Left renal cortex interstitium (tissue), 4 donors: ENCODE measurements at regions not wholly inside any gene's neighbourhood (a gene's known extent, or its start where the extent isn't known, plus 50 kb on each side); places are given as distances from the start of the nearest gene placed in this dataset.

Experiments used
- DNase-seq, 4 donors: peaks; one replicate each; pipeline ENCODE4 v3.0.0-alpha.2; 2013; ENCODE audit warnings: low read depth in 4 of 4, low spot score in 2 of 4, missing footprints in 1 of 4

GRCh38 chr3:459311-459670 lies 262.7 kb downstream of the CHL1 start:
- no peak for DNase-seq

GRCh38 chr3:461006-461405 lies 264.4 kb downstream of the CHL1 start:
- DNase-seq, result no peak

- DNase-seq, result no peak
Measured at GRCh38 chr3:462851-463250, 266.3 kb downstream of the CHL1 start.

- DNase-seq, result no peak
Measured at GRCh38 chr3:463252-464192, 267.0 kb downstream of the CHL1 start.

GRCh38 chr3:464255-464654 lies 267.7 kb downstream of the CHL1 start:
- DNase-seq, result no peak

GRCh38 chr3:468172-468571 lies 271.6 kb downstream of the CHL1 start:
- no peak for DNase-seq

- no peak for DNase-seq
Measured at GRCh38 chr3:473033-473800, 276.7 kb downstream of the CHL1 start.

GRCh38 chr3:474828-475227 lies 278.3 kb downstream of the CHL1 start:
- no peak for DNase-seq

GRCh38 chr3:480070-480469 lies 283.5 kb downstream of the CHL1 start:
- DNase-seq, result no peak

GRCh38 chr3:481111-481510 lies 284.5 kb downstream of the CHL1 start:
- no peak for DNase-seq

- DNase-seq, result no peak
Measured at GRCh38 chr3:481680-482079, 285.1 kb downstream of the CHL1 start.

GRCh38 chr3:482479-482878 lies 285.9 kb downstream of the CHL1 start:
- DNase-seq, result no peak

GRCh38 chr3:484341-484740 lies 287.8 kb downstream of the CHL1 start:
- DNase-seq, result no peak

GRCh38 chr3:487614-488013 lies 291.1 kb downstream of the CHL1 start:
- DNase-seq, result no peak

- no peak for DNase-seq
Measured at GRCh38 chr3:492586-493316, 296.2 kb downstream of the CHL1 start.

GRCh38 chr3:494190-494589 lies 297.6 kb downstream of the CHL1 start:
- no peak for DNase-seq

- no peak for DNase-seq
Measured at GRCh38 chr3:498487-498886, 301.9 kb downstream of the CHL1 start.

- DNase-seq, result no peak
Measured at GRCh38 chr3:499001-499761, 302.6 kb downstream of the CHL1 start.

- DNase-seq, result no peak
Measured at GRCh38 chr3:502486-502885, 305.9 kb downstream of the CHL1 start.

- no peak for DNase-seq
Measured at GRCh38 chr3:513301-513700, 316.7 kb downstream of the CHL1 start.

GRCh38 chr3:514192-514591 lies 317.6 kb downstream of the CHL1 start:
- no peak for DNase-seq
